C4-2B (cell line): ENCODE measurements at regions not wholly inside any gene's neighbourhood (a gene's known extent, or its start where the extent isn't known, plus 50 kb on each side); places are given as distances from the start of the nearest gene placed in this dataset.

Source experiments
- H3K27ac ChIP-seq: fragments of 450-650 bp; 2 replicates; pipeline ENCODE4 v1.5.1; 2017
- ZFX ChIP-seq: fragments of 450-650 bp; IDR thresholded peaks from 2 replicates; pipeline ENCODE4 v1.6.1; 2017
- TF ChIP-seq, protein P1 (sequence below): fragments of 450-650 bp; conservative IDR thresholded peaks from 2 replicates; pipeline ENCODE4 v1.5.1; 2017; ENCODE audit warnings: mild to moderate bottlenecking

DNA sequence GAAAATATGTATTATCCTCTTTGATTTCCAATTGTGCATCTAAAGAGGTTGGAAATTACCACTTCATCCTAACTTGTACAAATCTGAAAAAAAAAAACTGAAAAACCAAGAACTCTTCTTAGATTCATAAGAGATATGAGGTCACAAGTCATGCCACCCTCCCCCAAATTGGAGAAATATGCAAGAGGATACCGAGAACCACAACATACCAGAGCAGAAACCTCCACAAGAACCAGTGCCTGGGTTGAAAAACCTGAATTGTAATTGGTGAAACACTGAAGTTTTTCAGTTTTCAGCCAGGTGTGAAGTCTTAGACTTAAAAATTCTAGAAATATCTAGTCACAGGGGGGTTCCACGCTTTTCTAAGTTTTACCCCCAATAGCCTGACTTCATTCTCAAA is 1029.5 kb upstream of the LRRTM1 start:
- TF ChIP-seq, protein P1, sequence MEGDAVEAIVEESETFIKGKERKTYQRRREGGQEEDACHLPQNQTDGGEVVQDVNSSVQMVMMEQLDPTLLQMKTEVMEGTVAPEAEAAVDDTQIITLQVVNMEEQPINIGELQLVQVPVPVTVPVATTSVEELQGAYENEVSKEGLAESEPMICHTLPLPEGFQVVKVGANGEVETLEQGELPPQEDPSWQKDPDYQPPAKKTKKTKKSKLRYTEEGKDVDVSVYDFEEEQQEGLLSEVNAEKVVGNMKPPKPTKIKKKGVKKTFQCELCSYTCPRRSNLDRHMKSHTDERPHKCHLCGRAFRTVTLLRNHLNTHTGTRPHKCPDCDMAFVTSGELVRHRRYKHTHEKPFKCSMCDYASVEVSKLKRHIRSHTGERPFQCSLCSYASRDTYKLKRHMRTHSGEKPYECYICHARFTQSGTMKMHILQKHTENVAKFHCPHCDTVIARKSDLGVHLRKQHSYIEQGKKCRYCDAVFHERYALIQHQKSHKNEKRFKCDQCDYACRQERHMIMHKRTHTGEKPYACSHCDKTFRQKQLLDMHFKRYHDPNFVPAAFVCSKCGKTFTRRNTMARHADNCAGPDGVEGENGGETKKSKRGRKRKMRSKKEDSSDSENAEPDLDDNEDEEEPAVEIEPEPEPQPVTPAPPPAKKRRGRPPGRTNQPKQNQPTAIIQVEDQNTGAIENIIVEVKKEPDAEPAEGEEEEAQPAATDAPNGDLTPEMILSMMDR = no peak
- TF ChIP-seq ZFX = no peak
- no peak overlapping the region for H3K27ac ChIP-seq

DNA sequence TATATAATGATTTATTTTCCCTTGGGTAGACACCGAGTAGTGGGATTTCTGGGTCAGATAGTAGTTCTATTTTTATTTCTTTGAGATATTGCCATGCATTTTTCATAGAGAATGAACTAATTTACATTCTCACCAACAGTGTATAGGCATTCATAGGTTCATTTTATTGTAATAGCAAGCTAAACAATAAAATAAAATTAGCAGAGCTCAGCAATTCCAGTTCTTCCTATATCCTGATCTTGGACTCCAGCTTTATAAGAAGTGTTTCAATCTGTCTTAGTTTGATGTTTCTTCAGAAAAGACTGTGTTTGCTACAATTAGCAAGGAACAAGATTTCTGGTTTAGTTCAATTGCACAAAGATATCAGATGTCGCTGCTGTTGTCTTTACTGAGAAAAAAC is 1024.4 kb upstream of the LRRTM1 start:
- no peak for TF ChIP-seq ZFX
- TF ChIP-seq, protein P1 = no peak

DNA sequence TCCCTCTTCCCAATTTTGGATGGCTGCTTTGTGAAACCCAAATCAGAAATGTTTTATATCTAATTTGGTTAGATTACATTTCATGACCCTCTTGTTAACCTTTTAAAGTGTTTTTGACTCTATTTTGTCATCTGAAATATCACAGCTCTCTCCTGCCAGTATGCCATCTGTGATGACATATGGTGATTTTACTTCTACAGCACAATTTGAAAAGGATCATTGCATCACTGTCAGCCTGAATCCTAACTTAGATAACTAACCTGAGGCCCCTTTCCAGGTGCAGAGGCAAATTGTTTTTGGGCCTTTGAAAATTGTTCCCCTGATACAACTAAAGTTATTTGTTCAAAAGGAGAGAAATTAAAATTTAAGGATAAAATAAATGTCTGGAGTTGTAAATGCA is 1023.4 kb upstream of the LRRTM1 start:
- TF ChIP-seq, protein P1 = no peak
- H3K27ac ChIP-seq = no peak overlapping the region

More for the DNA sequence above, 1024.4 kb upstream of the LRRTM1 start:
- H3K27ac ChIP-seq = no peak overlapping the region

DNA sequence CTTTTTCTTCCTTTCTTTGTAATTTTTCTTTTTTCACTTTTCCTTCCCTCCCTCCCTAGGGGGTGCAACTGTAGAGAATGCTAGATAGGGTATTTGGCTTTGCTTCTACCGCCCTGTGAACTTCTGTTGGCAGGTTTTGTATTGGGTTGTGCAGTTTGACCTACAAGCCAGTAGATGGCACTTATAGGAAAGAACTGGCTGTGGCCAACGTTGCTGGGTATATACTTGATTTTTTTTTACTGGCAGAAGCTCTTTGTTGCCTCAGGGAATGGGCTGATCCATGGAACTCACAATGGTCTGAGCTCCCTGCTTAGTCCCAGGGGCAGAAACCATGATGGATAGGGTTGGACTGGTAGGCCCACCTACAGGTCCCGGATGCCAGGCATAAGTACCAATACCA is 1019.5 kb upstream of the LRRTM1 start:
- no peak for TF ChIP-seq ZFX
- TF ChIP-seq, protein P1 = peak; percentile 71
- H3K27ac ChIP-seq = no peak overlapping the region

DNA sequence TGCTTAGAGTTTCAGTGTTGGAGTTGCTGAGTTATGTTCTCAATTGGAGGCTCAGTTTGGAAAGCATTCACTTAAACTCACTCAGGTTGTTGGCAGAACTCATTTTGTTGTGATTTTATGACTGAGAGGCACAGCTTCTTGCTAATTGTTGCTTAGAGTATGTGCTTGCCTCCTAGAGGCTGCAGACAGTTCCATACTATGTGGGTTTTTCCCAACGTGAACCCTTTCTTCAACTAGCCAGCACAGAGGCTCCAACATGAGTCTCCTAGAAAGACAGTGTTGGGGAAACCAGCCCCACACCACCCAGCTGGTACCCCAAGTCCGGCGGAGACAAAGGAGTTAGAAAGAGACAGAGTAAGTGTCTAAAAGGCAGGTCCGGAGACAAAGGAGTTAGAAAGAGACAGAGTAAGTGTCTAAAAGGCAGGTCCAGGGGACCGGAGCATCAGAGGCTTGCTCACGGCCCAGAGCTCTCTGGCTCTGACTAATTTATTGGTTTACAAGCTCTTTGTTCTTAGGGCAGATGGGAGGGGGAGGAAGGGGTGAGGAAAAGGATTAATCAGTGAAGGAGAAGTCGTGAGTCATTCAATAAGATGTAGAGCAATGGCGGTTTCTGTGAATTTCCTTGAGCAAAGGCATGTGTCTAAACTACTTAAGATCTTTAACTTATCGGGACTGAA is 999.7 kb upstream of the LRRTM1 start:
- TF ChIP-seq ZFX = no peak
- TF ChIP-seq, protein P1 = no peak
- H3K27ac ChIP-seq = no peak overlapping the region

DNA sequence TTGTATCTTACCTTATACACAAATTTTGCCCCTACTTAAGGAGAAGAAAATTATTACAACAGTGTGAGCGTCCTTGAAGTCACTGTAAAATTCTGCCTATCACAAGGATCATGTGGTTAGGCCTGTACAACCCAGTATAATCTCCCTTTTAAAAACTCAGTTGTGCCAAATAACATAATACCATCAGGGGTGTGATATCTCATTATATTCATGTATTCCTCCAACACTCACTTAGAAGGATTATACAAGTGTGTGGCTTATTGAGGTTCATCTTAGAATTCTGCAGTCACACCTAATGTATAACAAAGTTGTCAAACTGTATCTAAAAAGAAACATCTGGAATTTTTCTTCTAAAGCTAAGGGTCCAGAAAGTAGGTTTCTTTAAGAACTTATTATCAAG is 998.8 kb upstream of the LRRTM1 start:
- H3K27ac ChIP-seq = no peak overlapping the region
- no peak for TF ChIP-seq ZFX
- TF ChIP-seq, protein P1 = no peak

DNA sequence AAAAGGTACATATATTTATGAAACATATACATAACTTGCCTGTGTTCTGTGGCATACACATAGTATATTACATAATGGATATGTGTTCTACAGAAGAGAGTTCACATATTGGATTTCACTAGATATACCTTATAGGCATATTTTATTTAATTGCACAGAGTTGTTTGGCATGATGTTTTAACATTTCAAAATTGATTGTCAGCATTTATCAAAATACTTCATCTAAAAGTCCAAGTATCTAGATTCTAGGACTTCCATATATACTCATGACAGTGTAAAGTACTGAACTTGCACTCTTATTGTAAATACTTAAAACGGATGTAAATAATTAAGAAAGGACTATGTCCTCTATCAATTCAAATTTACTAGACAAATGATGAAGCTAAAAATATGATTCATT is 995.3 kb upstream of the LRRTM1 start:
- H3K27ac ChIP-seq = no peak overlapping the region
- TF ChIP-seq, protein P1 = no peak
- no peak for TF ChIP-seq ZFX
